ENCODE measurements at regions not wholly inside any gene's neighbourhood (a gene's known extent, or its start where the extent isn't known, plus 50 kb on each side); places are given as distances from the start of the nearest gene placed in this dataset.

DNA sequence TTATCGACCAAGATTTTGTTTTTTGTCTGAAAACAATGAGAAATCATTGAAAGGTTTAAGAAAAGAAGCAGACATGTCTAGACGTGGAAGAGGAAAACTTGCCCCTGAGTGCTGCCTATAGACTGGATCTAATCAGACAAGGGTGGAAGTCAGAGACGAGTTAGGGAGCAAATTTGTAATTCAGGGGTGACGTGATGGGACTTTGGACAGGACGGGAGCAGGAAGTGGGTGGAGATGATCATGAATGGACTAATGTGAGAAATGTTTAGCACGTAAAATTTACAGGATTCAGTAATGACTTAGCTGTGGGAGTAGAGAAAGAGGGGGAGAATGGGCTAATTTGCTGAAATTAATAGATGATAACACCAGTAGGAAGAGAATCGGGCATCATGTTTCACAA is 117.0 kb upstream of the EPHA4 start:
- no peak for DNase-seq (ENCODE audit: low read depth)
- ChIA-PET POLR2A (interaction anchor here (0.6 kb wide), 1 partner anchor 1730 kb away, joined by 10 read pairs; no protein-coding TSS in a partner anchor), CTCF (no interaction called here)
- no peaks in the 10 kb centered on the region for H3K36me3 ChIP-seq (ENCODE audit: control insufficient read depth, insufficient read depth, low read length)
- no peaks in the 10 kb centered on the region for H3K27me3 ChIP-seq (ENCODE audit: control insufficient read depth, insufficient read depth, low read length)
- no peak overlapping the region for H3K4me3 ChIP-seq (ENCODE audit: low read depth, low read length)
- TF ChIP-seq, protein P1, sequence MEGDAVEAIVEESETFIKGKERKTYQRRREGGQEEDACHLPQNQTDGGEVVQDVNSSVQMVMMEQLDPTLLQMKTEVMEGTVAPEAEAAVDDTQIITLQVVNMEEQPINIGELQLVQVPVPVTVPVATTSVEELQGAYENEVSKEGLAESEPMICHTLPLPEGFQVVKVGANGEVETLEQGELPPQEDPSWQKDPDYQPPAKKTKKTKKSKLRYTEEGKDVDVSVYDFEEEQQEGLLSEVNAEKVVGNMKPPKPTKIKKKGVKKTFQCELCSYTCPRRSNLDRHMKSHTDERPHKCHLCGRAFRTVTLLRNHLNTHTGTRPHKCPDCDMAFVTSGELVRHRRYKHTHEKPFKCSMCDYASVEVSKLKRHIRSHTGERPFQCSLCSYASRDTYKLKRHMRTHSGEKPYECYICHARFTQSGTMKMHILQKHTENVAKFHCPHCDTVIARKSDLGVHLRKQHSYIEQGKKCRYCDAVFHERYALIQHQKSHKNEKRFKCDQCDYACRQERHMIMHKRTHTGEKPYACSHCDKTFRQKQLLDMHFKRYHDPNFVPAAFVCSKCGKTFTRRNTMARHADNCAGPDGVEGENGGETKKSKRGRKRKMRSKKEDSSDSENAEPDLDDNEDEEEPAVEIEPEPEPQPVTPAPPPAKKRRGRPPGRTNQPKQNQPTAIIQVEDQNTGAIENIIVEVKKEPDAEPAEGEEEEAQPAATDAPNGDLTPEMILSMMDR (IDR thresholded peaks at IDR 0.05; ENCODE audit: insufficient read depth, low read depth, low read length) = no peak

DNA sequence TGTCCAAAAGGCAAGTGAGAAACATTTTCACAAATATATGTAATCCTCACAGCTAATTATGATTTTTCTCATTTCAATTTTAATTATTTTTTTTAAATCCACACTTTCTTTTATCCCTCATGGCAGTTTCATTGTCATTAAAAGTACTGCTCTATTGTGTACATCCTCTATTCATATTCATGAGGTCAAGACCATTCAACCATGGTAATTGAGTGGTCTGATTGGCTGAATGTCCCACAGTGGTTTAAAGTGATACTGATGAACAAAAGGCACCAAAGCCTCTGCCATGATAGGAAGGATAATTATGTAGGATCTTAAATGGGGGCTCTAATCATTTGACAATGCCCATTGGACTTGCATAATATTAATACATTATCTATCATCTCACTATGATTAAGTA is 108.4 kb upstream of the EPHA4 start:
- Histone ChIP-seq H3K36me3 (ENCODE audit: control insufficient read depth, insufficient read depth, low read length) (no peaks in the 10 kb centered on the region), H3K4me3 (ENCODE audit: low read depth, low read length) (no peak overlapping the region), H3K27me3 (ENCODE audit: control insufficient read depth, insufficient read depth, low read length) (no peaks in the 10 kb centered on the region)
- TF ChIP-seq, protein P1 (IDR thresholded peaks at IDR 0.05; ENCODE audit: insufficient read depth, low read depth, low read length) = no peak
- POLR2A ChIA-PET = no interaction called here
- CTCF ChIA-PET = no interaction called here
- DNase-seq (ENCODE audit: low read depth) = no peak

DNA sequence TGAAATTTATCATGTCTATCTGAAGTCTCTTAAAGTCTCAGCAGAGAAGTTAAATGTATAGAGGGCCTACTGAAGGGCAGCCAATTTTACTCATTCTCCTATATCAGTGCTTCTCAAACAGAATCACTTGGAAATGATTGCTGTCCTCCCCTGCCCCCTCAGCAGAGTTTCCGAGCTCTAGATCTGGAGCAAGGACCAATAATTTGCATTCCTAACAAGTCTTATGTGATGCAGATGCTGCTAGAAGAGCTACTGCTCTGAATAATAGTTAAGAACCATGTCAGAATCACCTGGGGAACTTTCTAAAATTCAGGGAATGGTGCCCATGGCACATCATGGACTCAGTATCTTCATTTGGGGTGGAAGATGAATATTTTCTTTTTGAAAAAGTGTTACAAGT is 105.6 kb upstream of the EPHA4 start:
- TF ChIP-seq, protein P1 (IDR thresholded peaks at IDR 0.05; ENCODE audit: insufficient read depth, low read depth, low read length) = no peak
- POLR2A ChIA-PET = no interaction called here

DNA sequence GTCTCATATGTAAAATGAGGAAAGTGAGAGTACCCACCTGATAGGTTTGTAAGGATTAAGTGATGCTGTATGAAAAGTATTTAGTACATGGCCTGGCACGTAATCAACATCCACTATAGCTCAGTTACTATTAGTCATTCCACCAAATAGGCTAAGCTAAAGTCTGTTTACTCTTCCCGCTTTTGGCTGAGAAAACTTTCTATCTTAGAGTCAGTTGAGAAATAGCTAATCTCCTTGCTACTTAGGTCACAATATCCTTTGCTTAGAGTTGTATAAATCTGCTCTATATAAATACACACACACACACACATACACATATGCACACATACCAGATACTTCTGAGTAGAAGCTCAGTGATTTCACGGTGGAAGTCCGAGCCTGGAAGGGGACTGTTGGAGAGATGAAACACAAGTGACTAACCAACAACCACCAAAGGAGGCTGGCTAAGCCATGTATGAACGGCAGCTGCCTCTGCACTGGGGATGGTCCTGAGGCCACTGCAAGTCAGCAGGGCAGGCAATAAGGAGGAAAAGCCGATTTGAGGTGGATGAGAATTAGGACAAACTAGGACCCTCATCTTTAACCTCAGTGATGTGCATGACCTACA is 104.6 kb upstream of the EPHA4 start:
- Histone ChIP-seq H3K36me3 (ENCODE audit: control insufficient read depth, insufficient read depth, low read length) (no peaks in the 10 kb centered on the region), H3K27me3 (ENCODE audit: control insufficient read depth, insufficient read depth, low read length) (no peaks in the 10 kb centered on the region), H3K4me3 (ENCODE audit: low read depth, low read length) (no peak overlapping the region)
- no peak for DNase-seq (ENCODE audit: low read depth)
- ChIA-PET POLR2A (no interaction called here), CTCF (interaction anchor here (1.0 kb wide), 1 partner anchor 1939 kb away, joined by 3 read pairs; no protein-coding TSS in a partner anchor)
- TF ChIP-seq, protein P1 (IDR thresholded peaks at IDR 0.05; ENCODE audit: insufficient read depth, low read depth, low read length) = no peak

More for the DNA sequence above, 105.6 kb upstream of the EPHA4 start:
- H3K36me3 ChIP-seq (ENCODE audit: control insufficient read depth, insufficient read depth, low read length) = no peaks in the 10 kb centered on the region
- DNase-seq (ENCODE audit: low read depth) = no peak
- CTCF ChIA-PET = interaction anchor here (1.0 to 1.6 kb wide), 2 partner anchors 11 to 1940 kb away, joined by 3 to 4 read pairs; no protein-coding TSS in a partner anchor
- H3K4me3 ChIP-seq (ENCODE audit: low read depth, low read length) = no peak overlapping the region
- H3K27me3 ChIP-seq (ENCODE audit: control insufficient read depth, insufficient read depth, low read length) = no peaks in the 10 kb centered on the region

DNA sequence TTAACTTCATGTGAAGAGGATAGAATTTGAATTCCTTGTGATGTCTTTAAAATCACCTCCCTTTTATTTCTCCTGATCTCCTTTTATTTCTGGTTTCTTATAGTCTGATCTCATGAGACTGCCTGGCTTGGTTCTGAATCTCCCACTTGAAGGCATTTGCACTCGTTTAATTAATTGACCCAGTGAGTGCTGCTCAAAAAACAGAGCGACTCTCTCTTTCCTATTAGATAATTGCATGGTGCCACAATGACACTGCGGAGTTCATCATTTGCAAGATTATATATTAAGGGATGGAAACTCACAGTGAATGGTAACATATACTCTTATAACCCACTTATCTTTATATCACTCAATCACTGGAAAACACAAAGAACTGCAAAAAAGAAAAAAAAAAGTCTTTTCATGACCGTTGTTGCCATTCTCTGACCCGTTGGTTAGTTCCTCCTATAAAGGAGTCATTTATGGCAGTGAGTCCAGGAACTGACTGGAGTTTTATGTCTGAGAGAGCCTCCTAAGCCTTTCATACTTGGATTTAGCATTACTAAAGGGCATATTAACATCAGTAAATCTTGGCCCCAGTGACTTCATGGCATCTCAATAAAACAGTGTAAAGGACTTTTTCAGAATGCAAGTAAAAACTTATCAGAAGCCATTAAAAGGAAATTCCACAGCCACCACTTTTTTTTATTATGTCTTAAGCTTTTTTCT is 103.3 kb upstream of the EPHA4 start:
- H3K36me3 ChIP-seq (ENCODE audit: control insufficient read depth, insufficient read depth, low read length) = no peaks in the 10 kb centered on the region
- no peak for DNase-seq (ENCODE audit: low read depth)
- ChIA-PET POLR2A (no interaction called here), CTCF (no interaction called here)
- H3K27me3 ChIP-seq (ENCODE audit: control insufficient read depth, insufficient read depth, low read length) = no peaks in the 10 kb centered on the region
- TF ChIP-seq, protein P1 (IDR thresholded peaks at IDR 0.05; ENCODE audit: insufficient read depth, low read depth, low read length) = no peak
- no peak overlapping the region for H3K4me3 ChIP-seq (ENCODE audit: low read depth, low read length)

Measured in BJ (cell line).